ENCODE measurements at regions not wholly inside any gene's neighbourhood (a gene's known extent, or its start where the extent isn't known, plus 50 kb on each side); places are given as distances from the start of the nearest gene placed in this dataset.

DNA sequence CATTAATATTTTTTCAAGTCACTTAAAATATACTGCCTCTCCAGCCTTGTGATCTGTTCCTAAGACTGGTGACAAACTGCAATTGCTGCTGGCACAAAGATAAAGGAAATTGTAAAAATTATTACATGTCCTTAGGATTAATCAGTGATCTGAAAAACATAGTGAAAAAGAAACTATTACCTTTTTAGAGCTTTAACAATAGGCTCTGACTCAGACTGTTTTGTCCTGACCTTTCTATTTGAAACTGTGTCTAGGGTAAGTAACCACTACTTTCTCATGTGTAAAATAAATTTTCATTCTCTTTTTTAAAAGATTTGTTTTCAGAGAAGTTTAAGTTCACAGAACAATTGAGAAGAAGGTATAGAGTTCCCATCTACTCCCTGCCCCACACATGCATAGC is 80.4 kb upstream of the CLEC14A start:
- TF ChIP-seq, protein P1, sequence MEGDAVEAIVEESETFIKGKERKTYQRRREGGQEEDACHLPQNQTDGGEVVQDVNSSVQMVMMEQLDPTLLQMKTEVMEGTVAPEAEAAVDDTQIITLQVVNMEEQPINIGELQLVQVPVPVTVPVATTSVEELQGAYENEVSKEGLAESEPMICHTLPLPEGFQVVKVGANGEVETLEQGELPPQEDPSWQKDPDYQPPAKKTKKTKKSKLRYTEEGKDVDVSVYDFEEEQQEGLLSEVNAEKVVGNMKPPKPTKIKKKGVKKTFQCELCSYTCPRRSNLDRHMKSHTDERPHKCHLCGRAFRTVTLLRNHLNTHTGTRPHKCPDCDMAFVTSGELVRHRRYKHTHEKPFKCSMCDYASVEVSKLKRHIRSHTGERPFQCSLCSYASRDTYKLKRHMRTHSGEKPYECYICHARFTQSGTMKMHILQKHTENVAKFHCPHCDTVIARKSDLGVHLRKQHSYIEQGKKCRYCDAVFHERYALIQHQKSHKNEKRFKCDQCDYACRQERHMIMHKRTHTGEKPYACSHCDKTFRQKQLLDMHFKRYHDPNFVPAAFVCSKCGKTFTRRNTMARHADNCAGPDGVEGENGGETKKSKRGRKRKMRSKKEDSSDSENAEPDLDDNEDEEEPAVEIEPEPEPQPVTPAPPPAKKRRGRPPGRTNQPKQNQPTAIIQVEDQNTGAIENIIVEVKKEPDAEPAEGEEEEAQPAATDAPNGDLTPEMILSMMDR (conservative IDR thresholded peaks at IDR 0.05 in 1 of 2, IDR thresholded peaks at IDR 0.05 in 1 of 2; ENCODE audit: low read depth in 1 of 2, low read length in 2 of 2), result no peak
- no peak for TF ChIP-seq EZH2 (IDR thresholded peaks at IDR 0.05; ENCODE audit: low read length, missing control alignments)

Data from fibroblast of lung (primary cell).